Thyroid gland (tissue), 4 donors: ENCODE measurements at regions not wholly inside any gene's neighbourhood (a gene's known extent, or its start where the extent isn't known, plus 50 kb on each side); places are given as distances from the start of the nearest gene placed in this dataset.

Experiments used
- DNase-seq, 2 donors: peaks; one replicate each; pipeline ENCODE4 v3.0.0-alpha.2; 2019
- H3K27ac ChIP-seq, 3 donors: fragments of 200-600 bp; sonication (generic); 1 replicate in 2 of 3; 2 replicates in 1 of 3; pipeline ENCODE4 v1.5.1; 2016 to 2019; ENCODE audit warnings: mild to moderate bottlenecking in 1 of 3, moderate library complexity in 1 of 3
- H3K27me3 ChIP-seq: fragments of 200-600 bp; sonication (generic); one replicate; pipeline ENCODE4 v1.5.1; 2019
- H3K36me3 ChIP-seq, 2 donors: fragments of 200-600 bp; sonication (generic); one replicate each; pipeline ENCODE4 v1.5.1; 2016 to 2019
- H3K4me1 ChIP-seq, 2 donors: fragments of 200-600 bp; sonication (generic); one replicate each; pipeline ENCODE4 v1.5.1; 2017 to 2019
- H3K4me3 ChIP-seq, 3 donors: fragments of 200-600 bp; sonication (generic); replicated peaks in 1 of 3; 1 replicate in 2 of 3; 2 replicates in 1 of 3; pipeline ENCODE4 v1.5.1; 2016; ENCODE audit warnings: mild to moderate bottlenecking in 1 of 3
- H3K9me3 ChIP-seq: fragments of 200-600 bp; sonication (generic); one replicate; pipeline ENCODE4 v1.5.1; 2017
- POLR2A ChIP-seq, 2 donors: fragments of 450-650 bp; IDR thresholded peaks; one replicate each; pipeline ENCODE4 v1.6.1; 2017; ENCODE audit warnings: antibody characterized with exemption in 2 of 2, mild to moderate bottlenecking in 2 of 2, moderate library complexity in 1 of 2
- WGBS, 2 donors: methylation state at CpG; one replicate each; pipeline ENCODE4 v1.1.5; 2017; 5-methylcytosine and 5-hydroxymethylcytosine counted together
- intact Hi-C: fragments of 100-400 bp; cut with DNase I; formaldehyde crosslinking; loops from one replicate; pipeline ENCODE4 v1.15.1; 2023
- TF ChIP-seq, protein P1 (sequence below), 6 experiments: fragments of 200-600 bp in 3 of 6; fragments of 450-650 bp in 3 of 6; sonication (generic) in 3 of 6; IDR thresholded peaks; one replicate each; pipeline ENCODE4 v1.5.1; 2016 to 2019; ENCODE audit warnings: antibody characterized with exemption in 6 of 6, mild to moderate bottlenecking in 2 of 6, inconsistent platforms in 1 of 6, moderate library complexity in 1 of 6

DNA sequence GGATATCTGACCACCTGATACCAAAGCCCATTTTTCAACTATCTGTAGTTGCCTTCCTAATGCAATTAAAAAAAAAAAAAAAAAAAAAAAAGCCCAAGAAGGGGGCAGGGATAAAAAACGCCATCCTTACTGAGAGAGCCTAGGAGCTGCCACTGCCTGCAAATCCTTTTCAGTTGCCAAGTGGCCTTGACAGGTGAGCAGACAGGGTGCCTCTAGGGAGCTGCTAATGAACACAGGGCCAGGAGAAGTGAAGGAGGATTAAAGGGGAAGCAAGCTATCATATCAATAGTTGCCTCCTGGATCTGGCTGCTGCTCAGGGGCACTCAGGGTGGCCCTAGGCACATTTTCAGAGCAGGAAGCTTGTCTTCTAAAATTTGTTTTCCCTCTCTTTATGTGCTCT is 547.4 kb downstream of the TLE1 start:
- whole genome bisulfite sequencing, 2 donors, result 19 to 29% methylated on average over 1 of the region's 1 CpG
- Histone ChIP-seq H3K27me3 (no peaks in the 10 kb centered on the region), H3K27ac (no peak overlapping the region), H3K4me1 (peaks cover 11 to 19% of the 10 kb centered on the region in 2 donors), H3K4me3 (no peak overlapping the region), H3K36me3 (no peaks in the 10 kb centered on the region), H3K9me3 (no peaks in the 10 kb centered on the region)
- intact Hi-C loops, result no loop called here
- no peak for DNase-seq
- TF ChIP-seq POLR2A (IDR thresholded peaks at IDR 0.05), result no peak
- TF ChIP-seq, protein P1, sequence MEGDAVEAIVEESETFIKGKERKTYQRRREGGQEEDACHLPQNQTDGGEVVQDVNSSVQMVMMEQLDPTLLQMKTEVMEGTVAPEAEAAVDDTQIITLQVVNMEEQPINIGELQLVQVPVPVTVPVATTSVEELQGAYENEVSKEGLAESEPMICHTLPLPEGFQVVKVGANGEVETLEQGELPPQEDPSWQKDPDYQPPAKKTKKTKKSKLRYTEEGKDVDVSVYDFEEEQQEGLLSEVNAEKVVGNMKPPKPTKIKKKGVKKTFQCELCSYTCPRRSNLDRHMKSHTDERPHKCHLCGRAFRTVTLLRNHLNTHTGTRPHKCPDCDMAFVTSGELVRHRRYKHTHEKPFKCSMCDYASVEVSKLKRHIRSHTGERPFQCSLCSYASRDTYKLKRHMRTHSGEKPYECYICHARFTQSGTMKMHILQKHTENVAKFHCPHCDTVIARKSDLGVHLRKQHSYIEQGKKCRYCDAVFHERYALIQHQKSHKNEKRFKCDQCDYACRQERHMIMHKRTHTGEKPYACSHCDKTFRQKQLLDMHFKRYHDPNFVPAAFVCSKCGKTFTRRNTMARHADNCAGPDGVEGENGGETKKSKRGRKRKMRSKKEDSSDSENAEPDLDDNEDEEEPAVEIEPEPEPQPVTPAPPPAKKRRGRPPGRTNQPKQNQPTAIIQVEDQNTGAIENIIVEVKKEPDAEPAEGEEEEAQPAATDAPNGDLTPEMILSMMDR (IDR thresholded peaks at IDR 0.05), result no peak

DNA sequence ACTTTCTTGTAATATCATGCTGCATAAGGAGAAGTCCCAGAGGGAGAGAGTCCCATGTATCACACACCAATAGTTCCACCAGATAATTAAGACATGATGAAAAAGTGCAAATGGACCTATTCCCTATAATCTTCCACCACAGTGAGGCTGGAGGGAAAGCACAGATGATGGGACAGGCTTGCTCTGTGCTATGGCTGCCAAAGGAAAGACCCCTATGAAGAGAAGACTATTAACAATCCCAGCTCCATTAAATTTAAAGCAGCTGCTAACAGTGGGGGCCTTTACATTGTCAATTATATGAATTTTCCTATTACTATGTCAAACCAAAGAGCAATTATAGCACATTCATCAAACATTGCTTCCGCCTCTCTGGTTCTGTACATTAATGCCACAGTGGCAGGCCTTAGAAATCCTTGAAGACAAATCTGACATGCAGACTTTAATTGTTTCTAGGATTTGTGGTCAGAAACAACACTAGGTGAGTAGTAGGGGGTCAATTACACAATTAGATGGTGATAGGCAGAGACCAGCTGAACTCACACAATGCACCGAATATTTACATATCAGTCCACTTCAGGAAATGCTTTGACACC is 551.3 kb downstream of the TLE1 start:
- Histone ChIP-seq H3K9me3 (no peaks in the 10 kb centered on the region), H3K4me3 (no peak overlapping the region), H3K36me3 (no peaks in the 10 kb centered on the region), H3K27me3 (no peaks in the 10 kb centered on the region), H3K4me1 (no peaks in the 10 kb centered on the region), H3K27ac (no peak overlapping the region)
- DNase-seq, result no peak
- WGBS, 2 donors, result 79 to 86% methylated on average over 2 of the region's 2 CpGs
- TF ChIP-seq, protein P1 (IDR thresholded peaks at IDR 0.05), result no peak
- no peak for TF ChIP-seq POLR2A (IDR thresholded peaks at IDR 0.05)
- intact Hi-C loops, result no loop called here

DNA sequence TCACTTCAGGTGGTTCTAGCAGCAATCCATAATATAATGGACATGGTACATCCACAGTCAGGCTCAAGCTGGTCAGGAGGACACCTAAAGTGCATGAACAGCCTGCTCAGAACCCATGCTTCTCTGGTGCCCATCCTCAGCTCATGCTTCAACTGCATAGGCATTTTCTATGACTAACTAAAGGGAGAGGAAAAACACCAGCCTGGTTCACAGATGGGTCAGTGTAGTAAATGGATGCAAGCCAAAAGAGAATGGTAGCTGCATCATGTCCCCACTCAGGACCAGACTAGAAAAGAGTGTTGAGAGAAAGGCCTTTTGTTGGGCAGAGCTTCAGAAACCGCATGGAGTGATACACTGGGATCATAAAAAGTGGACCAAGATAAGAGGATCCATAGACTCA is 556.6 kb downstream of the TLE1 start:
- Histone ChIP-seq H3K4me3 (no peak overlapping the region), H3K4me1 (peaks cover 0 to 5% of the 10 kb centered on the region in 2 donors), H3K36me3 (no peaks in the 10 kb centered on the region), H3K27me3 (no peaks in the 10 kb centered on the region), H3K9me3 (no peaks in the 10 kb centered on the region), H3K27ac (no peak overlapping the region)
- intact Hi-C loops, result no loop called here
- WGBS, 2 donors, result 97 to 98% methylated on average over 1 of the region's 1 CpG
- DNase-seq, result no peak
- no peak for TF ChIP-seq POLR2A (IDR thresholded peaks at IDR 0.05)
- TF ChIP-seq, protein P1 (IDR thresholded peaks at IDR 0.05), result no peak

DNA sequence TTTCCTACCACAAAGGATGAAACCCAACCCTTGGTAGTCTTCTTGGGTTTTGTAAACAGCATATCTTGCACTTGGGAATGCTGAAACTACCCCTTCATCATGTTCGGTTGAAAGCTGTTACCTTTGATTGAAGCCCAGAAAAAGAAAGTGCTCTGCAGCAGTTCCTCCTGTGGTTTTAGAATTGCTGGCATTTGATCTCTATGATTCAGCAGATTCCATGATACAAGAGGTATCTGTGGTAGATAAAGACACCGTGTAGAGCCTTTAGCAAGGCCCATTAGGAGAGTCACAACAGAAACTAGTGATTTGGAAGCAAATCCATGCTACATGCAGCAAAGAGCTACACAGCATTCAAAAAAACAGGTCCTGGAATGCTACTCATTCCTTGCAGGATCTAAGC is 557.0 kb downstream of the TLE1 start:
- TF ChIP-seq, protein P1 (IDR thresholded peaks at IDR 0.05), result no peak
- TF ChIP-seq POLR2A (IDR thresholded peaks at IDR 0.05), result no peak
- 69 to 74% methylated on average over 2 of the region's 2 CpGs for WGBS, 2 donors

DNA sequence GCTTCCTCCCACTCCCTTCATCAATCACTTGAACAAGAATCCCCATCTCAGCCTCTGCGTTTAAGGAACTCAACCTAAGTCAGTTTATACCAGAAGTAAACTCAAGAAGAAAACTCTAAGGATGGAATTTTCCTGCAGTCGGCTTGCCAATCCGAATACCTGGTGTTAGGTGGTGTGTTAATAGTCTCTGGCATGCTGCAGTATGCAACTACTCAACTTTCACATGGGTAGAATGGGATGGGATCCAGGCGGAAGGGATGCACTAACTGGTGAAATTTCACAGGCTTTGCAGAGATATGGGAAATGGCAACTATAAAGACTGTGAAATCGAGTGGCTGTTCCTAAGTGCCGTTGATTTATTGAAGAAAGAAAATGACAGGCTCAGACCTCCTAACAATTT is 560.6 kb downstream of the TLE1 start:
- TF ChIP-seq, protein P1 (IDR thresholded peaks at IDR 0.05), result no peak
- no peak for TF ChIP-seq POLR2A (IDR thresholded peaks at IDR 0.05)
- intact Hi-C loops, result no loop called here
- Histone ChIP-seq H3K36me3 (no peaks in the 10 kb centered on the region), H3K4me3 (no peak overlapping the region), H3K27ac (no peak overlapping the region), H3K9me3 (no peaks in the 10 kb centered on the region), H3K4me1 (peaks cover 0 to 5% of the 10 kb centered on the region in 2 donors), H3K27me3 (no peaks in the 10 kb centered on the region)
- 56 to 65% methylated on average over 6 of the region's 6 CpGs for WGBS, 2 donors
- DNase-seq, result peak; percentile 38 to 67

More for the DNA sequence above, 557.0 kb downstream of the TLE1 start:
- no peak overlapping the region for H3K4me3 ChIP-seq
- peaks cover 0 to 5% of the 10 kb centered on the region in 2 donors for H3K4me1 ChIP-seq
- H3K36me3 ChIP-seq, result no peaks in the 10 kb centered on the region
- DNase-seq, result no peak
- no peaks in the 10 kb centered on the region for H3K27me3 ChIP-seq
- no peaks in the 10 kb centered on the region for H3K9me3 ChIP-seq
- H3K27ac ChIP-seq, result no peak overlapping the region
- intact Hi-C loops, result no loop called here
